Large intestine (tissue), 3 donors: ENCODE measurements at regions not wholly inside any gene's neighbourhood (a gene's known extent, or its start where the extent isn't known, plus 50 kb on each side); places are given as distances from the start of the nearest gene placed in this dataset.

ENCODE experiments used
- DNase-seq, 2 donors: peaks; one replicate each; pipeline versions ENCODE4 v3.0.0 to v3.0.0-alpha.2; 2013
- H3K27ac ChIP-seq: one replicate; pipeline ENCODE4 v1.5.1; 2013; ENCODE audit warnings: low read length
- H3K27me3 ChIP-seq: 2 replicates; pipeline ENCODE4 v1.6.1; 2013; ENCODE audit warnings: low read length; ENCODE audit not compliant: control insufficient read depth, insufficient read depth
- H3K36me3 ChIP-seq: 2 replicates; pipeline ENCODE4 v1.6.1; 2013; ENCODE audit warnings: low read length; ENCODE audit not compliant: control insufficient read depth, insufficient read depth
- H3K4me1 ChIP-seq: one replicate; pipeline ENCODE4 v1.6.1; 2013; ENCODE audit warnings: low read length; ENCODE audit not compliant: control insufficient read depth, insufficient read depth
- H3K4me3 ChIP-seq: one replicate; pipeline ENCODE4 v1.5.1; 2013; ENCODE audit warnings: low read length
- H3K9me3 ChIP-seq: one replicate; pipeline ENCODE4 v1.6.1; 2013; ENCODE audit warnings: mild to moderate bottlenecking, low read depth, low read length, moderate library complexity; ENCODE audit not compliant: control insufficient read depth
- WGBS: methylation state at CpG from one replicate; pipeline ENCODE4 v1.1.5; 2013; ENCODE audit warnings: low lambda C conversion rate; ENCODE audit not compliant: insufficient coverage; 5-methylcytosine and 5-hydroxymethylcytosine counted together

DNA sequence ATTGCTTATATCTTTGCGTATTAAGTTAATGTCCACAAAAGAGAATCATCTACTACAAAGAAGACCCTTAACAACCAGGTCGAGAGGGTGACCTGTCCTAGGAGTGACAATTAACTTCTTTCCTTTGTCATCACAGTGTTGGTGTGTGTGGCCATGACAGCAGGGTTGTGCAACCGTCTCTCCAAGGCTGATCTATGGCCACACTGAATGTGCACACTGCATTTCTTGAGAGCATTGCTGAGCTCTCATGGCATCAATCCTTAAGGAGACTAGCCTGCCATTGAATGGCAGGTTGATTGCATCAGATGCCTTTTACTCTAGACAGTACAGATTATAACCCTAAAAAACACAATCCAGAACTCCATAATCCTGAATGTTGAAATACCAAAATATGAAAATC lies 86.5 kb upstream of the OLFM3 start:
- Histone ChIP-seq H3K4me1 (no peaks in the 10 kb centered on the region), H3K36me3 (no peaks in the 10 kb centered on the region), H3K27ac (no peak overlapping the region), H3K27me3 (no peaks in the 10 kb centered on the region), H3K4me3 (no peak overlapping the region), H3K9me3 (no peaks in the 10 kb centered on the region)
- WGBS: 100% methylated on average over 1 of the region's 3 CpGs
- DNase-seq: no peak

DNA sequence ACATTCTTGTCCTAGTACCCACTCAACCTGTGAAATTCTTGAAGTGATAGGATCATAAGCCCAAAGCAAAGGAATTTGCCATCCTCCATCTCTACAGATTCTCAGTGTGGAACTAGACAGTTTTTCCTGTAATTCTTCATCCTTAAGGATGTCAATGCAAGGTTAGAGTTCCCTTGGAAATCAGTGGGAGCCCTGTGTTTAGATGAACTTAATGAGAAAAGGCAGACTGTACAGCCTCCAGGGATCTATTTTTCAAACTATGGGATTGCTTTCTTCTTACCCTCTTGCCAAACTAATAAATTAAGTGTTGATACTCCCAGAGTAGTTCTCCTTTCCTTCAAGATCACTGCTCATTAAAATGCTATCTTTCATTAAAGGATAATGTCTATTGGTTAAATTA lies 78.1 kb upstream of the OLFM3 start:
- Histone ChIP-seq H3K36me3 (no peaks in the 10 kb centered on the region), H3K27me3 (no peaks in the 10 kb centered on the region), H3K4me3 (no peak overlapping the region)

DNA sequence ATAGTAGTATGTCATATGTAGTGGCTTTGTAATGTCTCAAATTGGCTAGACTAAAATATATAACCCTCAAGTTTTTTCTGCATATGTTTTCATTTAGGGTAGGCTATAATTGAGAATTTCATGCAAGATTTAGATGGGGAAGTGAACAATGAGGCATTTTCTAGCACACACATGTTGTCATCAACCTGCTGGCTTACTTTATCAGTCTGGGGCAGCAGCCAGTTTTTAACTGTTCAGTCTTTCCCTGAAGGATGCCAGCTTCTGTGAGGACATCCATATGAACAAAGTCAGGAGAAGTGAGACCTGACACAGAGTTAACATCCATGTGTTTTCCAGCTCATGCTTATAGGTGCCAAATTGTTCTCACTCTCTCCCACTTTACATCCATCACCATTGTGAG lies 74.7 kb upstream of the OLFM3 start:
- no peaks in the 10 kb centered on the region for H3K27me3 ChIP-seq
- no peaks in the 10 kb centered on the region for H3K9me3 ChIP-seq
- no peak overlapping the region for H3K4me3 ChIP-seq
- no peaks in the 10 kb centered on the region for H3K4me1 ChIP-seq
- H3K27ac ChIP-seq: no peak overlapping the region
- no peaks in the 10 kb centered on the region for H3K36me3 ChIP-seq
- no peak for DNase-seq

More for the DNA sequence above, 78.1 kb upstream of the OLFM3 start:
- Histone ChIP-seq H3K9me3 (no peaks in the 10 kb centered on the region), H3K4me1 (no peaks in the 10 kb centered on the region), H3K27ac (no peak overlapping the region)
- no peak for DNase-seq

DNA sequence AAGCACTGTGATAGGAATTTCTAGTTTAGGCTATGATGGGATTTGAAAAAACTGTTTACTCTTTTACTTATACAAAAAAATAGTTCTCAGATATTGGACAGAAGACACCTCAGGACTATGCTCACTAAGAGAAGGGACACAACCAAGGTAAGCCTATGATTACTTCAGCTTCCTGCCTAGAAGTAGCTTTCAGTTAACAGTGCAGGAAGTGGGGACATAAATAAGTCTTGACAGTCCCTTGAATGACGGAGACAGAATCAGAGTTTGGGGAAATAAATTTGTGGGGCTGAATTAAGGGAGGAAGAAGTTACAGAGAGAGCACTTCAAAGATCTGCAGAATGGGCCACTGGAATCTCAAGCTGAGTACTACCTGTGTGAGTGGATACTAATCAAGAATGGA lies 53.8 kb upstream of the OLFM3 start:
- Histone ChIP-seq H3K27me3 (no peaks in the 10 kb centered on the region), H3K36me3 (no peaks in the 10 kb centered on the region), H3K9me3 (no peaks in the 10 kb centered on the region), H3K27ac (no peak overlapping the region), H3K4me3 (no peak overlapping the region), H3K4me1 (no peaks in the 10 kb centered on the region)
- WGBS: no CpG with 5 or more reads among the region's 1 CpG
- DNase-seq: no peak

DNA sequence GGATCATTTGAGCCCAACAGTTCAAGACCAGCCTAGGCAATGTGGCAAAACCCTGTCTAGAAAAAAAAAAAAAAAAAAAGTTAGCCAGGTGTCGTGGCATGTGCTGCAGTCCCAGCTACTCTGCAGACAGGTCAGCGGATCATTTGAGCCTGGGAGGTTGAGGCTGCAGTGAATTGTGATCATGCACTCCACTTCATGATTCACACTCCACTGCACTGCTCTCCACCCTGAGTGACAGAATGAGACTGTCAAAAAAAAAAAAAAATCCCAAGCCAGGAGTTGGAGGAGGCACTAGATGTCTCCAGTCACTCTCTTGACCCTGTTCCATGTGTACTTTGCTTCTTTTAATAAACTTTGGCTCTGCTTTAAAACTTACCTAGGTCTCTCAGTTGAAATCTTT lies 51.0 kb upstream of the OLFM3 start:
- H3K9me3 ChIP-seq: no peaks in the 10 kb centered on the region
- no peaks in the 10 kb centered on the region for H3K4me1 ChIP-seq
- no CpG with 5 or more reads among the region's 2 CpGs for whole genome bisulfite sequencing
- H3K36me3 ChIP-seq: no peaks in the 10 kb centered on the region
- no peak for DNase-seq
- H3K27me3 ChIP-seq: no peaks in the 10 kb centered on the region
- H3K27ac ChIP-seq: no peak overlapping the region
- H3K4me3 ChIP-seq: no peak overlapping the region
